GM10248 (cell line): ENCODE measurements at regions not wholly inside any gene's neighbourhood (a gene's known extent, or its start where the extent isn't known, plus 50 kb on each side); places are given as distances from the start of the nearest gene placed in this dataset.

ENCODE experiments used
- CTCF ChIA-PET: fragments of 300-600 bp; sonication (Branson Sonifier 250); formaldehyde crosslinking; extraction: SDS; loops from one replicate; lab custom pipeline; 2021; ENCODE audit warnings: antibody characterized with exemption; lab: Yijun Ruan, JAX
- POLR2A ChIA-PET: fragments of 350-650 bp; sonication (Branson Sonifier 250); formaldehyde crosslinking; extraction: SDS; loops from one replicate; lab custom pipeline; 2020; ENCODE audit warnings: antibody characterized with exemption; lab: Yijun Ruan, JAX
- DNase-seq: peaks from one replicate; pipeline ENCODE4 v3.0.0; 2012; ENCODE audit errors: extremely low spot score
- CTCF ChIP-seq: IDR thresholded peaks from 2 replicates; pipeline ENCODE4 v1.5.1; 2012; ENCODE audit warnings: mild to moderate bottlenecking, low read depth; ENCODE audit errors: extremely low read depth, missing control alignments, control extremely low read depth

GRCh38 chr16:75987323-75987722 lies 261.0 kb upstream of the CPHXL start:
- no peak for TF ChIP-seq CTCF
- POLR2A ChIA-PET: no interaction called here
- no peak for DNase-seq
- CTCF ChIA-PET: interaction anchor here (1.2 kb wide), 1 partner anchor 23 kb away, joined by 3 read pairs; no protein-coding TSS in a partner anchor

GRCh38 chr16:75996491-75996890 lies 270.2 kb upstream of the CPHXL start:
- no peak for DNase-seq
- POLR2A ChIA-PET: no interaction called here
- no peak for TF ChIP-seq CTCF

GRCh38 chr16:75997606-75998005 lies 271.3 kb upstream of the CPHXL start:
- ChIA-PET POLR2A (no interaction called here), CTCF (no interaction called here)
- TF ChIP-seq CTCF: no peak
- DNase-seq: no peak

More at GRCh38 chr16:75996491-75996890, 270.2 kb upstream of the CPHXL start:
- CTCF ChIA-PET: interaction anchor here (0.9 kb wide), 1 partner anchor 15 kb away, joined by 3 read pairs; no protein-coding TSS in a partner anchor

GRCh38 chr16:76007645-76008044 lies 269.6 kb upstream of the CNTNAP4 start:
- ChIA-PET CTCF (no interaction called here), POLR2A (no interaction called here)
- no peak for DNase-seq
- TF ChIP-seq CTCF: no peak

GRCh38 chr16:76023835-76024234 lies 253.4 kb upstream of the CNTNAP4 start:
- ChIA-PET CTCF (no interaction called here), POLR2A (no interaction called here)
- TF ChIP-seq CTCF: no peak
- DNase-seq: no peak

- TF ChIP-seq CTCF: no peak
- DNase-seq: no peak
- CTCF ChIA-PET: no interaction called here
These were observed 241.5 kb upstream of the CNTNAP4 start for GRCh38 chr16:76035689-76036088.

GRCh38 chr16:76038097-76038496 lies 239.1 kb upstream of the CNTNAP4 start:
- no peak for DNase-seq
- ChIA-PET CTCF (no interaction called here), POLR2A (no interaction called here)
- no peak for TF ChIP-seq CTCF

More at GRCh38 chr16:76035689-76036088, 241.5 kb upstream of the CNTNAP4 start:
- POLR2A ChIA-PET: no interaction called here
